H1 (cell line): ENCODE measurements at regions not wholly inside any gene's neighbourhood (a gene's known extent, or its start where the extent isn't known, plus 50 kb on each side); places are given as distances from the start of the nearest gene placed in this dataset.

Experiments
- CTCF ChIP-seq, 3 experiments: IDR thresholded peaks; 1 replicate in 2 of 3; 2 replicates in 1 of 3; pipeline versions ENCODE4 v1.5.1 to v1.6.1; 2011; ENCODE audit warnings: low read length in 3 of 3, mild to moderate bottlenecking in 3 of 3, inconsistent platforms in 2 of 3, low read depth in 1 of 3, moderate library complexity in 1 of 3; ENCODE audit not compliant: insufficient read depth in 1 of 3; ENCODE audit errors: control extremely low read depth in 1 of 3
- EZH2 ChIP-seq: fragments of 200-600 bp; sonication (generic); IDR thresholded peaks from 2 replicates; pipeline ENCODE4 v1.7.1; 2012; ENCODE audit warnings: low read depth, mild to moderate bottlenecking, moderate library complexity, low read length, inconsistent platforms; ENCODE audit not compliant: severe bottlenecking
- HDAC6 ChIP-seq: IDR thresholded peaks from one replicate; pipeline ENCODE4 v1.7.1; 2012; ENCODE audit warnings: low read depth, mild to moderate bottlenecking, inconsistent platforms, low read length, moderate library complexity
- SUZ12 ChIP-seq: fragments of 200-600 bp; sonication (generic); IDR thresholded peaks from 2 replicates; pipeline ENCODE4 v1.6.1; 2012; ENCODE audit warnings: mild to moderate bottlenecking, inconsistent platforms, low read length, moderate library complexity, mixed read lengths
- YY1 ChIP-seq: IDR thresholded peaks from 2 replicates; pipeline ENCODE4 v1.6.1; 2011; ENCODE audit warnings: low read depth, mild to moderate bottlenecking, low read length
- ZNF274 ChIP-seq: IDR thresholded peaks from 2 replicates; pipeline ENCODE4 v1.7.0; 2012; ENCODE audit warnings: low read length, borderline replicate concordance; ENCODE audit errors: extremely low read depth

- no peak for TF ChIP-seq YY1
- no peak for TF ChIP-seq ZNF274
- TF ChIP-seq SUZ12 = no peak
- TF ChIP-seq HDAC6 = no peak
- no peak for TF ChIP-seq CTCF (IDR thresholded peaks at IDR 0.05; ENCODE audit: control extremely low read depth in 1 of 3, insufficient read depth in 1 of 3, low read depth in 1 of 3, low read length in 3 of 3)
- TF ChIP-seq EZH2 = no peak
These were observed 65.9 kb upstream of the MED13L start for GRCh38 chr12:116343331-116343884.
